PFSK-1 (cell line): ENCODE measurements at regions not wholly inside any gene's neighbourhood (a gene's known extent, or its start where the extent isn't known, plus 50 kb on each side); places are given as distances from the start of the nearest gene placed in this dataset.

Experiments used
- SIN3A ChIP-seq: IDR thresholded peaks from 2 replicates; pipeline ENCODE4 v1.6.1; 2012; ENCODE audit warnings: mild to moderate bottlenecking, low read length, moderate library complexity, borderline replicate concordance; ENCODE audit not compliant: insufficient read depth
- TAF1 ChIP-seq: IDR thresholded peaks from 2 replicates; pipeline ENCODE4 v1.6.1; 2012; ENCODE audit warnings: low read length, control low read depth, borderline replicate concordance; ENCODE audit not compliant: insufficient read depth

DNA sequence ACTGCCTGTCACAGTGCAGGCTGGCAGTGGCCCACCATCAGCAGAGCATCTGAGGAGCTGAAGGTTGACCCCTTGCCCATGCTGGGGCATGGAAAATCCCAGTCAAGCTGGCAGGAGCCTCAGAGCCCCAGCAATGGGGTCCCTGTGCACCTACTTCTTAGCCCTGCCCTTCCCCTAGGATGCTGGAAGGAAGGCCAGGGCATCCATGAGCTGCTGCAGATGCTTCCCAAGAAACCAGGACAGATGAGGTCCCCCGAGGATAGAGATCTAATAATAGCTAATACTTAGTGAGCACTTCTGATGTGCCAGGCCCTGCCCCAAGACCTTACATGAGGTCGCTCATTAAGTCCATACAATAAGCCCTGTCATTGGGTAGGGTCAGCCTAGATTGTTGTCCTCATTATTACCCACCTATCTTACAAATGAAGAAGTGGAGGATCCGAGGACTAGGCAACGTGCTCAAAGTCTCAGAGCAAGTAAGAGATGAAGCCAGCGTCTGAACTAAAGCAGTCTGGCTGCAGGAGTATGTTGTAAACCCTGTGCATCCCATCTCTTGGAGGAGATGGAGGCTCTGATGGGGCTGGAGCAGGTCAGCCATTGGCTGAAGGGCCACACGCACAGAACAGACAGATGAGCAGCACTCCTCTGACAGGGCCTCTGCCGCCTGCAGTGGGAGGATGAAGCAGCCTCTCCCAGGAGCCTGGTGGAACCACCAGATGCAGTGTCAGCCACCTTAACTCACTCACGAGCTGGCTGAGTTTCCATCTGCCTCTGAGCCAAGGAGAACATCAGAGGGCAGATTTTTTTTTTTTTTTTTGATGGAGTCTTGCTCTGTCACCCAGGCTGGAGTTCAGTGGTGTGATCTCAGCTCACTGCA is 175.4 kb downstream of the WSCD1 start:
- TF ChIP-seq SIN3A: no peak
- TF ChIP-seq TAF1: no peak
